HCT116 (cell line): ENCODE measurements at regions not wholly inside any gene's neighbourhood (a gene's known extent, or its start where the extent isn't known, plus 50 kb on each side); places are given as distances from the start of the nearest gene placed in this dataset.

ENCODE experiments used
- ATAC-seq: fragments of 200-7000 bp; cut with Tn5 transposase; 2 replicates; pipeline ENCODE4 v1.9.1; 2020; ENCODE audit warnings: mild to moderate bottlenecking, moderate library complexity
- BruUV-seq: library from RNA; stranded (reverse); fragments of 400-500 nt; replicated peaks from 2 replicates; lab custom pipeline; 2021; lab: Mats Ljungman, UMichigan
- CTCF ChIA-PET: fragments of 300-600 bp; sonication (Branson Sonifier 250); formaldehyde crosslinking; loops from one replicate; lab custom pipeline; 2021; ENCODE audit warnings: antibody characterized with exemption; lab: Charles Lee
- POLR2A ChIA-PET: fragments of 300-600, 350-600 bp; sonication (Branson Sonifier 250); formaldehyde crosslinking; loops from one replicate; lab custom pipeline; 2021; ENCODE audit warnings: antibody characterized with exemption; lab: Charles Lee
- RAD21 ChIA-PET, 2 experiments: fragments of 300-600 bp; sonication (Branson Sonifier 250); formaldehyde crosslinking; loops; one replicate each; lab custom pipeline; 2023; ENCODE audit warnings: low total read pairs in 2 of 2; ENCODE audit not compliant: uncharacterized antibody in 2 of 2, unreplicated experiment in 2 of 2, low non-redundant PET in 1 of 2; lab: Charles Lee
- DNase-seq: peaks from one replicate; pipeline ENCODE4 v3.0.0-alpha.2; 2010; ENCODE audit warnings: low read depth, low spot score
- H2AFZ ChIP-seq: fragments of 200-600 bp; shearing (Covaris generic), sonication (generic); 2 replicates; pipeline ENCODE4 v1.6.1; 2017; ENCODE audit warnings: low read depth, mixed run types, mixed read lengths, antibody characterized with exemption, low read length; ENCODE audit not compliant: poor library complexity, severe bottlenecking
- H3K27ac ChIP-seq: 2 replicates; pipeline ENCODE4 v1.5.1; 2012; ENCODE audit warnings: low read depth, low read length
- H3K27me3 ChIP-seq: fragments of 200-600 bp; sonication (generic); 2 replicates; pipeline ENCODE4 v1.6.1; 2016; ENCODE audit warnings: mixed run types, low read length, mixed read lengths; ENCODE audit not compliant: insufficient read depth
- H3K36me3 ChIP-seq, 2 experiments: fragments of 200-500 bp in 1 of 2; fragments of 200-600 bp in 1 of 2; sonication (Bioruptor generic) in 1 of 2; sonication (generic) in 1 of 2; 2 replicates each; pipeline versions ENCODE4 v1.5.1 to v1.6.1; 2014 to 2016; ENCODE audit warnings: low read length in 2 of 2, inconsistent platforms in 1 of 2, mixed read lengths in 1 of 2, mixed run types in 1 of 2; ENCODE audit not compliant: insufficient read depth in 2 of 2, control insufficient read depth in 1 of 2
- H3K4me1 ChIP-seq, 2 experiments: fragments of 200-600 bp in 1 of 2; sonication (generic) in 1 of 2; 2 replicates each; pipeline versions ENCODE4 v1.5.1 to v1.6.1; 2012 to 2017; ENCODE audit warnings: low read length in 2 of 2, inconsistent platforms in 1 of 2, mild to moderate bottlenecking in 1 of 2, mixed read lengths in 1 of 2, mixed run types in 1 of 2, moderate library complexity in 1 of 2; ENCODE audit not compliant: insufficient read depth in 2 of 2, control insufficient read depth in 1 of 2
- H3K4me2 ChIP-seq: fragments of 200-600 bp; sonication (generic); 2 replicates; pipeline ENCODE4 v1.6.1; 2017; ENCODE audit warnings: mixed run types, low read length, mixed read lengths
- H3K4me3 ChIP-seq, 2 experiments: fragments of 200-600 bp in 1 of 2; sonication (generic) in 1 of 2; replicated peaks in 1 of 2; 2 replicates each; pipeline ENCODE4 v1.5.1; 2011 to 2016; ENCODE audit warnings: low read length in 2 of 2, control low read depth in 1 of 2, low read depth in 1 of 2, mild to moderate bottlenecking in 1 of 2, mixed read lengths in 1 of 2, mixed run types in 1 of 2
- H3K79me2 ChIP-seq: fragments of 200-600 bp; sonication (generic); 2 replicates; pipeline ENCODE4 v1.6.1; 2017; ENCODE audit warnings: mild to moderate bottlenecking, mixed run types, low read length, moderate library complexity, mixed read lengths; ENCODE audit not compliant: insufficient read depth
- H3K9ac ChIP-seq: fragments of 200-600 bp; sonication (generic); 2 replicates; pipeline ENCODE4 v1.6.1; 2016; ENCODE audit warnings: low read length, mixed read lengths
- H3K9me2 ChIP-seq: fragments of 200-600 bp; sonication (generic), shearing (Covaris generic); 2 replicates; pipeline ENCODE4 v1.6.1; 2017; ENCODE audit warnings: mixed run types, mild to moderate bottlenecking, moderate library complexity; ENCODE audit not compliant: insufficient read depth
- H3K9me3 ChIP-seq, 2 experiments: fragments of 200-500 bp in 1 of 2; fragments of 200-600 bp in 1 of 2; sonication (Bioruptor generic) in 1 of 2; sonication (generic) in 1 of 2; 2 replicates each; pipeline ENCODE4 v1.6.1; 2014 to 2017; ENCODE audit warnings: low read length in 2 of 2, mixed read lengths in 2 of 2, inconsistent platforms in 1 of 2, low read depth in 1 of 2, mild to moderate bottlenecking in 1 of 2, mixed run types in 1 of 2, moderate library complexity in 1 of 2; ENCODE audit not compliant: control insufficient read depth in 1 of 2, insufficient read depth in 1 of 2
- H4K20me1 ChIP-seq: fragments of 200-600 bp; sonication (generic), shearing (Covaris generic); 2 replicates; pipeline ENCODE4 v1.6.1; 2017; ENCODE audit warnings: mixed run types, mild to moderate bottlenecking, moderate library complexity; ENCODE audit not compliant: insufficient read depth
- CBX3 ChIP-seq: IDR thresholded peaks from 2 replicates; pipeline ENCODE4 v1.6.1; 2012; ENCODE audit warnings: low read depth
- EGR1 ChIP-seq: IDR thresholded peaks from 2 replicates; pipeline ENCODE4 v1.6.1; 2012; ENCODE audit warnings: low read depth
- ELF1 ChIP-seq: IDR thresholded peaks from 2 replicates; pipeline ENCODE4 v1.6.1; 2012; ENCODE audit warnings: low read depth, borderline replicate concordance
- EZH2 ChIP-seq: fragments of 200-600 bp; sonication (generic); IDR thresholded peaks from 2 replicates; pipeline ENCODE4 v1.6.1; 2017; ENCODE audit warnings: antibody characterized with exemption, mixed run types
- FOSL1 ChIP-seq: IDR thresholded peaks from 2 replicates; pipeline ENCODE4 v1.6.1; 2012; ENCODE audit warnings: low read depth
- POLR2AphosphoS5 ChIP-seq: IDR thresholded peaks from 2 replicates; pipeline ENCODE4 v1.6.1; 2011; ENCODE audit warnings: mild to moderate bottlenecking, low read depth, low read length, moderate library complexity
- RAD21 ChIP-seq: IDR thresholded peaks from 2 replicates; pipeline ENCODE4 v1.6.1; 2012; ENCODE audit warnings: low read depth, mild to moderate bottlenecking
- SP1 ChIP-seq: IDR thresholded peaks from 2 replicates; pipeline ENCODE4 v1.6.1; 2012; ENCODE audit warnings: low read depth
- TCF7L2 ChIP-seq: IDR thresholded peaks from 2 replicates; pipeline ENCODE4 v1.7.0; 2011; ENCODE audit warnings: borderline replicate concordance, inconsistent platforms; ENCODE audit not compliant: insufficient read depth, insufficient read length; ENCODE audit errors: extremely low read depth
- YY1 ChIP-seq: IDR thresholded peaks from 2 replicates; pipeline ENCODE4 v1.6.1; 2011; ENCODE audit warnings: low read length, low read depth, moderate library complexity, mild to moderate bottlenecking; ENCODE audit not compliant: insufficient replicate concordance; ENCODE audit errors: extremely low read depth
- ZFX ChIP-seq: fragments of 450-650 bp; IDR thresholded peaks from 2 replicates; pipeline ENCODE4 v1.6.1; 2017
- intact Hi-C: fragments of 100-400 bp; cut with micrococcal nuclease; formaldehyde crosslinking; loops from 2 replicates; pipeline ENCODE4 v1.10.0; 2022
- TF ChIP-seq, protein P1 (sequence below): IDR thresholded peaks from 2 replicates; pipeline ENCODE4 v1.6.1; 2011; ENCODE audit warnings: mild to moderate bottlenecking, low read length, moderate library complexity; ENCODE audit not compliant: insufficient replicate concordance; ENCODE audit errors: extremely low read depth
- TF ChIP-seq, protein P2 (sequence below): IDR thresholded peaks from 2 replicates; pipeline ENCODE4 v1.6.1; 2012; ENCODE audit warnings: low read depth
- TF ChIP-seq, protein P3 (sequence below): IDR thresholded peaks from 2 replicates; pipeline ENCODE4 v1.6.1; 2012

DNA sequence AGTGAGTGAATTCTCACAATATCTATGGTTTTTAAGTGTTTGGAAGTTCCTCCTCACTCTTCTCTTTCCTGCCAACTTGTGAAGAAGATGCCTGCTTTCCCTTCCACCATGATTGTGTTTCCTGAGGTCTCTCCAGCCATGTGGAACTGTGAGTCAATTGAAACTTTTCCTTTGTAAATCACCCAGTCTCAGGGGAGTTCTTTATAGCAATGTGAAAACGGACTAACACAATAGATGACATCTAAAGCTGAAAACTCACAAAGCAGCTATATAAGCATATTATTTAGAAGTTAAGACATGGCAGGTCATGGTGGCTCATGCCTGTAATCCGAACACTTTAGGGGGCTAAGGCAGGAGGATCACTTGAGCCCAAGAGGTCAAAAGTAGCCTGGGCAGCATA, 130.2 kb downstream of the ARRDC3 start:
- ChIA-PET CTCF (no interaction called here), POLR2A (no interaction called here), RAD21 (no interaction called here)
- Histone ChIP-seq H3K36me3 (no peaks in the 10 kb centered on the region), H3K4me3 (no peak overlapping the region), H3K4me1 (no peaks in the 10 kb centered on the region), H3K4me2 (no peak overlapping the region), H3K9ac (no peak overlapping the region), H3K9me2 (no peaks in the 10 kb centered on the region), H3K79me2 (no peaks in the 10 kb centered on the region), H4K20me1 (no peaks in the 10 kb centered on the region), H3K27ac (no peak overlapping the region), H3K9me3 (no peaks in the 10 kb centered on the region), H3K27me3 (no peaks in the 10 kb centered on the region), H2AFZ (no peak overlapping the region)
- TF ChIP-seq RAD21: no peak
- no peak for TF ChIP-seq SP1
- TF ChIP-seq, protein P1, sequence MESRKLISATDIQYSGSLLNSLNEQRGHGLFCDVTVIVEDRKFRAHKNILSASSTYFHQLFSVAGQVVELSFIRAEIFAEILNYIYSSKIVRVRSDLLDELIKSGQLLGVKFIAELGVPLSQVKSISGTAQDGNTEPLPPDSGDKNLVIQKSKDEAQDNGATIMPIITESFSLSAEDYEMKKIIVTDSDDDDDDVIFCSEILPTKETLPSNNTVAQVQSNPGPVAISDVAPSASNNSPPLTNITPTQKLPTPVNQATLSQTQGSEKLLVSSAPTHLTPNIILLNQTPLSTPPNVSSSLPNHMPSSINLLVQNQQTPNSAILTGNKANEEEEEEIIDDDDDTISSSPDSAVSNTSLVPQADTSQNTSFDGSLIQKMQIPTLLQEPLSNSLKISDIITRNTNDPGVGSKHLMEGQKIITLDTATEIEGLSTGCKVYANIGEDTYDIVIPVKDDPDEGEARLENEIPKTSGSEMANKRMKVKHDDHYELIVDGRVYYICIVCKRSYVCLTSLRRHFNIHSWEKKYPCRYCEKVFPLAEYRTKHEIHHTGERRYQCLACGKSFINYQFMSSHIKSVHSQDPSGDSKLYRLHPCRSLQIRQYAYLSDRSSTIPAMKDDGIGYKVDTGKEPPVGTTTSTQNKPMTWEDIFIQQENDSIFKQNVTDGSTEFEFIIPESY: no peak
- TF ChIP-seq CBX3: no peak
- no peak for TF ChIP-seq ZFX
- no peak for TF ChIP-seq EZH2
- no peak for TF ChIP-seq TCF7L2
- TF ChIP-seq EGR1: no peak
- TF ChIP-seq YY1: no peak
- TF ChIP-seq POLR2AphosphoS5: no peak
- TF ChIP-seq FOSL1: no peak
- TF ChIP-seq ELF1: no peak
- TF ChIP-seq, protein P2, sequence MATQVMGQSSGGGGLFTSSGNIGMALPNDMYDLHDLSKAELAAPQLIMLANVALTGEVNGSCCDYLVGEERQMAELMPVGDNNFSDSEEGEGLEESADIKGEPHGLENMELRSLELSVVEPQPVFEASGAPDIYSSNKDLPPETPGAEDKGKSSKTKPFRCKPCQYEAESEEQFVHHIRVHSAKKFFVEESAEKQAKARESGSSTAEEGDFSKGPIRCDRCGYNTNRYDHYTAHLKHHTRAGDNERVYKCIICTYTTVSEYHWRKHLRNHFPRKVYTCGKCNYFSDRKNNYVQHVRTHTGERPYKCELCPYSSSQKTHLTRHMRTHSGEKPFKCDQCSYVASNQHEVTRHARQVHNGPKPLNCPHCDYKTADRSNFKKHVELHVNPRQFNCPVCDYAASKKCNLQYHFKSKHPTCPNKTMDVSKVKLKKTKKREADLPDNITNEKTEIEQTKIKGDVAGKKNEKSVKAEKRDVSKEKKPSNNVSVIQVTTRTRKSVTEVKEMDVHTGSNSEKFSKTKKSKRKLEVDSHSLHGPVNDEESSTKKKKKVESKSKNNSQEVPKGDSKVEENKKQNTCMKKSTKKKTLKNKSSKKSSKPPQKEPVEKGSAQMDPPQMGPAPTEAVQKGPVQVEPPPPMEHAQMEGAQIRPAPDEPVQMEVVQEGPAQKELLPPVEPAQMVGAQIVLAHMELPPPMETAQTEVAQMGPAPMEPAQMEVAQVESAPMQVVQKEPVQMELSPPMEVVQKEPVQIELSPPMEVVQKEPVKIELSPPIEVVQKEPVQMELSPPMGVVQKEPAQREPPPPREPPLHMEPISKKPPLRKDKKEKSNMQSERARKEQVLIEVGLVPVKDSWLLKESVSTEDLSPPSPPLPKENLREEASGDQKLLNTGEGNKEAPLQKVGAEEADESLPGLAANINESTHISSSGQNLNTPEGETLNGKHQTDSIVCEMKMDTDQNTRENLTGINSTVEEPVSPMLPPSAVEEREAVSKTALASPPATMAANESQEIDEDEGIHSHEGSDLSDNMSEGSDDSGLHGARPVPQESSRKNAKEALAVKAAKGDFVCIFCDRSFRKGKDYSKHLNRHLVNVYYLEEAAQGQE: no peak
- TF ChIP-seq, protein P3, sequence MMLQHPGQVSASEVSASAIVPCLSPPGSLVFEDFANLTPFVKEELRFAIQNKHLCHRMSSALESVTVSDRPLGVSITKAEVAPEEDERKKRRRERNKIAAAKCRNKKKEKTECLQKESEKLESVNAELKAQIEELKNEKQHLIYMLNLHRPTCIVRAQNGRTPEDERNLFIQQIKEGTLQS: no peak
- BruUV-seq: no TSS peak
- ATAC-seq (no peak), DNase-seq (no peak)
- intact Hi-C loops: no loop called here
